Duodenal mucosa (tissue), 2 donors: ENCODE measurements at regions not wholly inside any gene's neighbourhood (a gene's known extent, or its start where the extent isn't known, plus 50 kb on each side); places are given as distances from the start of the nearest gene placed in this dataset.
"Not testable (repeated sequence)": the region's sequence is repeated elsewhere in the genome, so short reads cannot be mapped to it uniquely, and the experiment has no call there.

ENCODE experiments used
- H3K27ac ChIP-seq: one replicate; pipeline ENCODE4 v1.7.0; 2013; ENCODE audit warnings: low read depth, low read length
- H3K27me3 ChIP-seq, 2 donors: one replicate each; pipeline ENCODE4 v1.7.0; 2013; ENCODE audit warnings: low read length in 2 of 2, control low read depth in 1 of 2; ENCODE audit not compliant: insufficient read depth in 2 of 2, control insufficient read depth in 1 of 2
- H3K36me3 ChIP-seq, 2 donors: one replicate each; pipeline ENCODE4 v1.7.0; 2013; ENCODE audit warnings: low read length in 2 of 2, control low read depth in 1 of 2; ENCODE audit not compliant: insufficient read depth in 2 of 2, control insufficient read depth in 1 of 2
- H3K4me1 ChIP-seq, 2 donors: one replicate each; pipeline ENCODE4 v1.7.0; 2013; ENCODE audit warnings: low read length in 2 of 2, control low read depth in 1 of 2; ENCODE audit not compliant: insufficient read depth in 2 of 2, control insufficient read depth in 1 of 2
- H3K4me3 ChIP-seq, 2 donors: one replicate each; pipeline ENCODE4 v1.7.0; 2013; ENCODE audit warnings: low read length in 2 of 2, low read depth in 1 of 2
- H3K9ac ChIP-seq, 2 donors: one replicate each; pipeline ENCODE4 v1.7.0; 2013; ENCODE audit warnings: low read length in 2 of 2, low read depth in 1 of 2
- H3K9me3 ChIP-seq, 2 donors: one replicate each; pipeline ENCODE4 v1.7.0; 2013; ENCODE audit warnings: low read length in 2 of 2, control low read depth in 1 of 2; ENCODE audit not compliant: control insufficient read depth in 1 of 2

GRCh38 chr6:86872810-86873209 is 64.5 kb upstream of the HTR1E start:
- H3K36me3 ChIP-seq, H3K4me1 ChIP-seq, H3K27me3 ChIP-seq, H3K9ac ChIP-seq, H3K4me3 ChIP-seq, H3K27ac ChIP-seq: not testable (repeated sequence)
- peaks cover 4 to 20% of the 10 kb centered on the region in 2 donors for H3K9me3 ChIP-seq

GRCh38 chr6:86871681-86872080 is 65.6 kb upstream of the HTR1E start:
- Histone ChIP-seq H3K9ac (no peak overlapping the region), H3K9me3 (peaks cover 4 to 20% of the 10 kb centered on the region in 2 donors), H3K27ac (no peak overlapping the region), H3K36me3 (no peaks in the 10 kb centered on the region), H3K4me3 (no peak overlapping the region), H3K4me1 (no peaks in the 10 kb centered on the region), H3K27me3 (no peaks in the 10 kb centered on the region)

GRCh38 chr6:86869500-86869899 is 67.8 kb upstream of the HTR1E start:
- Histone ChIP-seq H3K9ac (no peak overlapping the region), H3K4me3 (no peak overlapping the region), H3K36me3 (no peaks in the 10 kb centered on the region), H3K4me1 (no peaks in the 10 kb centered on the region), H3K27me3 (no peaks in the 10 kb centered on the region), H3K27ac (no peak overlapping the region), H3K9me3 (peaks cover 6 to 20% of the 10 kb centered on the region in 2 donors)

- Histone ChIP-seq H3K9ac (no peak overlapping the region), H3K4me3 (no peak overlapping the region), H3K27ac (no peak overlapping the region), H3K4me1 (no peaks in the 10 kb centered on the region), H3K27me3 (no peaks in the 10 kb centered on the region), H3K9me3 (no peaks in the 10 kb centered on the region), H3K36me3 (no peaks in the 10 kb centered on the region)
These were observed 77.8 kb upstream of the HTR1E start for GRCh38 chr6:86859513-86859912.

- Histone ChIP-seq H3K9ac (no peak overlapping the region), H3K36me3 (no peaks in the 10 kb centered on the region), H3K4me3 (no peak overlapping the region), H3K27ac (no peak overlapping the region), H3K9me3 (no peaks in the 10 kb centered on the region), H3K4me1 (no peaks in the 10 kb centered on the region), H3K27me3 (no peaks in the 10 kb centered on the region)
These were observed 78.4 kb upstream of the HTR1E start for GRCh38 chr6:86858970-86859369.

GRCh38 chr6:86857783-86858182 is 79.5 kb upstream of the HTR1E start:
- H3K27ac ChIP-seq: no peak overlapping the region
- no peaks in the 10 kb centered on the region for H3K9me3 ChIP-seq
- no peak overlapping the region for H3K4me3 ChIP-seq
- no peaks in the 10 kb centered on the region for H3K36me3 ChIP-seq
- no peaks in the 10 kb centered on the region for H3K4me1 ChIP-seq
- no peaks in the 10 kb centered on the region for H3K27me3 ChIP-seq
- H3K9ac ChIP-seq: no peak overlapping the region

GRCh38 chr6:86856937-86857563 is 80.3 kb upstream of the HTR1E start:
- Histone ChIP-seq H3K9ac (no peak overlapping the region), H3K4me1 (no peaks in the 10 kb centered on the region), H3K36me3 (no peaks in the 10 kb centered on the region), H3K27me3 (no peaks in the 10 kb centered on the region), H3K4me3 (no peak overlapping the region), H3K9me3 (no peaks in the 10 kb centered on the region), H3K27ac (no peak overlapping the region)

GRCh38 chr6:86856379-86856778 is 80.9 kb upstream of the HTR1E start:
- no peak overlapping the region for H3K4me3 ChIP-seq
- no peaks in the 10 kb centered on the region for H3K9me3 ChIP-seq
- H3K36me3 ChIP-seq: no peaks in the 10 kb centered on the region
- no peaks in the 10 kb centered on the region for H3K4me1 ChIP-seq
- H3K27ac ChIP-seq: no peak overlapping the region
- no peaks in the 10 kb centered on the region for H3K27me3 ChIP-seq
- no peak overlapping the region for H3K9ac ChIP-seq

GRCh38 chr6:86848986-86849385 is 88.3 kb upstream of the HTR1E start:
- Histone ChIP-seq H3K27me3 (no peaks in the 10 kb centered on the region), H3K4me1 (no peaks in the 10 kb centered on the region), H3K9me3 (no peaks in the 10 kb centered on the region), H3K4me3 (no peak overlapping the region), H3K27ac (no peak overlapping the region), H3K36me3 (no peaks in the 10 kb centered on the region), H3K9ac (no peak overlapping the region)

- Histone ChIP-seq H3K27ac (no peak overlapping the region), H3K4me1 (no peaks in the 10 kb centered on the region), H3K9me3 (no peaks in the 10 kb centered on the region), H3K4me3 (no peak overlapping the region), H3K36me3 (no peaks in the 10 kb centered on the region), H3K9ac (no peak overlapping the region), H3K27me3 (no peaks in the 10 kb centered on the region)
These were observed 104.6 kb upstream of the HTR1E start for GRCh38 chr6:86832686-86833085.

GRCh38 chr6:86825436-86825835 is 111.9 kb upstream of the HTR1E start:
- Histone ChIP-seq H3K9ac (no peak overlapping the region), H3K9me3 (peaks cover 0 to 3% of the 10 kb centered on the region in 2 donors), H3K27me3 (no peaks in the 10 kb centered on the region), H3K36me3 (no peaks in the 10 kb centered on the region), H3K27ac (no peak overlapping the region), H3K4me3 (no peak overlapping the region), H3K4me1 (no peaks in the 10 kb centered on the region)
